GM19395 (cell line): ENCODE measurements at regions not wholly inside any gene's neighbourhood (a gene's known extent, or its start where the extent isn't known, plus 50 kb on each side); places are given as distances from the start of the nearest gene placed in this dataset.
"Not testable (repeated sequence)": the region's sequence is repeated elsewhere in the genome, so short reads cannot be mapped to it uniquely, and the experiment has no call there.

ENCODE experiments used
- ATAC-seq: cut with Tn5 transposase; IDR thresholded peaks from one replicate; pipeline ENCODE4 v1.9.1; 2021; ENCODE audit warnings: mild to moderate bottlenecking, moderate library complexity; ENCODE audit not compliant: unreplicated experiment

GRCh38 chr4:117135634-117136354 lies 50.4 kb upstream of the TRAM1L1 start:
- no peak for ATAC-seq

DNA sequence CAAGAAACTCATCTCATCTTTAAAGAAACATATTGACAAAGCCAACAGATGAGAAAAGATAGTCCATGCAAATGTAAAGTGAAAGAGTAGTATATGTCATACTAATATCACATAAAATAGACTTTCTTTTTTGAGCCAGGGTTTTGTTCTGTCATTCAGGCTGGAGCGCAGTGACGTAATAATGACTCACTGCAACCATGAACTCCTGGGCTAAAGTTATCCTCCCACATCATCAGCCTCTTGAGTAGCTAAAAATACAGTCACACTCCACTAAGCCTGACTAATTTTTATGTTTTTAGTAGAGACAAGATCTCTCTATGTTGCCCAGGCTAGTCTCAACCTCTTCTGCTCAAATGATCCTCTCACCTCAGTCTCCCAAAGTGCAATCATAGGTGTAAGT lies 51.8 kb upstream of the TRAM1L1 start:
- no peak for ATAC-seq

DNA sequence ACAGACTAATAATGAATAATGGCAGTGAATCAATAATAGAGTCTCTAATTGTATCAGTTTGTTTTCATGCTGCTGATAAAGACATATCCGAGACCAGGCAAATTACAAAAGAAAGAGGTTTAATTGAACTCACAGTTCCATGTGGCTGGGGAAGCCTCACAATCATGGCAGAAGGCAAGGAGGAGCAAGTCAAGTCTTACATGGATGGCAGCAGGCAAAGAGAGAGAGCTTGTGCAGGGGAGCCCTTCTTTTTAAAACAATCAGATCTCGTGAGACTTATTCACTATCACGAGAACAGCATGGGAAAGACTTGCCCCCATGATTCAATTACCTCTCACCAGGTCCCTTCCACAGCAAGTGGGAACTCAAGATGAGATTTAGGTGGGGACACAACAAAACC lies 53.4 kb upstream of the TRAM1L1 start:
- ATAC-seq: not testable (repeated sequence)

DNA sequence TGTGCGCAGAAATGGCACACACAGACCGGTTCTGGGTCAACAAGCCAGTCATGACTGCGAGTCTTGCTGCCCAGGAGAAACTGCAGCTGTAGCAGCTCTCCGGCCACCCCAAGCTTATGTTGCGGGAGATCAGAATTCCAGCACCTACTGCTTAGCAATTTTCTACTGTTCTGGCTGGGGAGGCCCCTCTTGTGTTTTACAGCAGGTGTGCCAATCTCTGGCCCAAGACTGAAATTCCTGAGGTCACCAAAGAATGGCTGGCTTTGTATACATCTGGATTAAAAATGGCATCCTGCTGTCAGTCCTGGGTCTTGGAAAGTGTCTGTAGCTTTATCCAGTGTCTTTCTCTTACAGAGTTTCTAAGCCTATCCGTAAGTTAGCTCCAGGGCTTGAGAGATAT lies 68.9 kb upstream of the TRAM1L1 start:
- no peak for ATAC-seq

DNA sequence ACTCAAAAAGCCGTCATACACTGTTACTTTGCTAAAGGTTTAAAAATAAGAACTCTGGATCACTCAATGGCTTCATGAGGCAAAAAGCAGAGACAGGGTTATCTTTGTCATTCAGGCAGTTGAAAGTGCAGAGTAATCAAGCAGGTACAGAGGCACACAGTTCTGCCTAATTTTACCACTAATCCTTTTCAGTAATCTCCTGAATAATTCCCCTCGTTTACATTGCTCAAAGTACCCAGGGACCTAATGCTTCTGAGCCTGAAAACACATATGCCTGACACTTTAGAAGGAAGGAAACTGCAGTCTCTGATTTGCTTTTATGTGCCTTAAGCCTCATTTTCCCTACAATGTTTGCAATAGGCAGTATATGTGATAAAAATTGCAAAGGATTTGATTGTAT lies 71.4 kb upstream of the TRAM1L1 start:
- no peak for ATAC-seq

DNA sequence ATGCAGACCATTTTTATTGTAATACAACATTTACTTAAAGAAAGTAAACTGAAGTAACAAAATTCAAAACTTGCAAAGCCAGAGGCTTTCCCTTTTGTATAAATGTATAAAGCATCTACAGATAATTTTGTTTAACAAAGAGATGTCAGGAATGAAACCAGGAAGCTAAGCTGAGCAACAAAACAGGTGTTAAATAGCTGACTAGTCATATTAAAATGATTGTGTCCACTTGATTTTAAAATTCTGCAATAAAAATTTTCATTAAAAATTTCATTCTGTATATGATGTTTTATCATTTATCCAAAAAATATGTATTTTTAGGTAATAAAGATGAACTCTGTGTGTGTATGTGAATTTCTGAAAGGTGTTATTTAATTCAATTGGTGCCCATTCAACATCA lies 72.0 kb upstream of the TRAM1L1 start:
- no peak for ATAC-seq

DNA sequence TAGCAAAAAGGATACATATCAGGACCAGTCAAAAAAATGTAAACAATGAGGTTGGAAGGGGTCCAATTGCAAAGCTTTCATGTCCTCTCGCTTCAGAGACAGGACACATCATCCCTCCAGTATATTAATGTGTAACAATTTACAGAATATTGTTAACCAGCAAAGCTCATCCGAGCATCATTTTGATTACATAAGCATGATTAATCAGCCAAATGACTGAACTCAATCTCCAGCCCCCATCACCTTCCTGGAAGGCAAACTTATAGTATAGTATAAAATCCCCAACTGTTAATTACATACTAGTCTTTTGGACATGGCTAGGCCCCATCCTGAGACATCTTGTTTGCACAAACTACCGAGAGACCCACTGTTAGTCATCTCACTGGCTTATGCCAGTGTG lies 77.6 kb upstream of the TRAM1L1 start:
- ATAC-seq: no peak

DNA sequence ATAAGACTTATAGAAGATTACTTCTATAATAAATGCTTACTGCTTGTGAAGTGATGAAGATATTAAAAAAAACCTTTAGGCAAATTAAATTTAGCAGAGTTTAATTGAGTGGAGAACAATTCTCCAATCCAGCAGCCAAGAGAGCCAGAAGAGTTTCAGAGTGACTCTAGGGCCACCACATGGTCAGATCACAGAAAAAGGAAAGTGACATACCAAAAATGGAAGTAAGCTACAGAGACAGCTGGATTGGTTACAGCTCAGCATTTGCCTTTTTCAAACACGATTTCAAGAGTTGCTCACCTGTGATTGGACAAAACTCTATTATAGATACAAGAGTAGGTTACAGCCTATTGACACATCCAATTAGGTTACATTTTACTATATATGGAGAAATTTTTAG lies 79.0 kb upstream of the TRAM1L1 start:
- ATAC-seq: no peak

DNA sequence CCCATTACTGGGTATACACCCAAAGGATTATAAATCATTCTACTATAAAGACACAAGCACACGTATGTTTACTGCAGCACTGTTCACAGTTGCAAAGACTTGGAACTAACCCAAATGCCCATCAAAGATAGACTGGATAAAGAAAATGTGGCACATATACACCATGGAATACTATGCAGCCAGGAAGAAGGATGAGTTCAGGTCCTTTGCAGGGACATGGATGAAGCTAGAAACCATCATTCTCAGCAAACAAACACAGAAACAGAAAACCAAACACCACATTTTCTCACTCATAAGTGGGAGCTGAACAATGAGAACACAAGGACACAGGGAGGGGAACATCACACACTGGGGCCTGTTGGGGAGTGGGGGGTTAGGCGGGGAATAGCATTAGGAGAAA lies 90.0 kb upstream of the TRAM1L1 start:
- not testable (repeated sequence) for ATAC-seq

GRCh38 chr4:117203231-117203630 lies 117.9 kb upstream of the TRAM1L1 start:
- no peak for ATAC-seq

DNA sequence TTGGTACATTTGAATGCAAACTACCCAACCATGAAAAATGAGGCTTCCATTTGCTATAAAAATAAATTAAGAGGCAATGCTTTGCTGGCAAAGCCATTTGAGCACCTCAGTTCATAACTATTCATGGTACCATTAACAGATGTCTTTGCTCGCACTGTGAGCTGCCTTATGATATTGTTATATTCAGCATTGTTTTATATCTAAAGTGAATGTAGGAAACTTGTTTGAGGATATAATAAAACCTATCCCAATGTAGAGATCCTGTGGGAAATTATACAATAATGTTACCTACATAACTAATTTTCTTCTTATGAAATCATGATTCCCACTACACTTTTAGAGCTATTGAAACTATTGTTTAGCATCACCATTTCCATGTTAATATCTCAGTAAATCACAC lies 125.2 kb upstream of the TRAM1L1 start:
- ATAC-seq: no peak

DNA sequence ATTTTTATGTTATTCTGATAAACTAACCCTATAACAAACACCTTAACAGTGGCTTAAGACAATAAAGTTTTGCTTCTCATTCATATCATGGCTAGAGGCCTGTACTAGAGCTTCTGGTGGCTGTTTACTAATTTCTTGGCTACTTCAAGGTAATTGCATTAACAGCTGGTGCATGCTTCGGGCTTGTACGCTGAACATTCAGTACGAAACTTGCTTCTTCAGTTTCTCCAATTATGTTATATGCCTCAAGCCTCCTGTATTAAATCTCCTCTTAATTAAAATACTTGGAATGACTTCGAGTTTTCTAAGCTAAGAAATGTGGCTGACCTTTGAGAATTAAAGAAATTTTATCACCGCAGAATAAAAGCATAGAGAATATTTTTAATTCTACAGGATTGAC lies 138.9 kb upstream of the TRAM1L1 start:
- ATAC-seq: no peak

- ATAC-seq: no peak
These were observed 140.1 kb upstream of the TRAM1L1 start for GRCh38 chr4:117225471-117225870.

DNA sequence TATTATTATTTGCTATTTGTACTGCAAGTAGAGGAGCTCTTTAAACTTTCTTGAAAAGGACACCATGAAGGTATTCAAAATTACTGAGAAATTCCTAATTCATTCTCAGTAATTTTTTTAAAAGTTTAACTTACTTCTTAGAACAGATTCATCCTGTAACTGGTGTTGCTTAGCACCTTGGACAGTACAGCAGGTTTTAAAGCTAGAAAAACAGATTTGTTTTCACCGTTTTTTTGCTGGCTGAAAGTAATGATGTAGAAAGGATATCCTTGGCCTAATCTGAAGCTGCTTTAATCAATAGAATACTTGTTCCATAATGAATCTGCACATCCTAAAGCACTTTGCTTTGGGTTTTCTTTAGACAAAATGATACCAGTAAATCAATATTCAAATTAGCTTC lies 142.5 kb upstream of the TRAM1L1 start:
- no peak for ATAC-seq

GRCh38 chr4:117239434-117239833 lies 154.1 kb upstream of the TRAM1L1 start:
- no peak for ATAC-seq

- ATAC-seq: peak; percentile 97
These were observed 164.0 kb upstream of the TRAM1L1 start for GRCh38 chr4:117249333-117249732.

- no peak for ATAC-seq
These were observed 178.7 kb upstream of the TRAM1L1 start for GRCh38 chr4:117264072-117264471.

DNA sequence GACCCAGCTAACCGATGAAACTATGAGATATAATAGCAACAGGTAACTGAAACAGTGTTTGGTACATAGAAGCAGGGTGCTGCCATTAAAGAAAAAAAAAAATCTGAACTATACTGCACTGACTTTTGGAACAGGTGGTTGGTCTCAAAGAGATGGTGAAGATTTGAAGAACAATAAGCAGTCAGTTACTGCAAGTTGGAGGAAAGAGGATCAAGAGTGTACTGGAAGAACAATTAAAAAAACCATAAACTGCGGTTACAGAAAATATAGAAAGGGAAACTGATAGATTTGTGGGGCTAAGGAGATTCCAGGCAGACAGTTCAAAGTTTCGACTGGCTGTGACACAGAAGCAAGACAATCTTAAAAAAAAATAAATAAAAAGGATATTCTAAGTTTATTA lies 181.9 kb upstream of the TRAM1L1 start:
- no peak for ATAC-seq

DNA sequence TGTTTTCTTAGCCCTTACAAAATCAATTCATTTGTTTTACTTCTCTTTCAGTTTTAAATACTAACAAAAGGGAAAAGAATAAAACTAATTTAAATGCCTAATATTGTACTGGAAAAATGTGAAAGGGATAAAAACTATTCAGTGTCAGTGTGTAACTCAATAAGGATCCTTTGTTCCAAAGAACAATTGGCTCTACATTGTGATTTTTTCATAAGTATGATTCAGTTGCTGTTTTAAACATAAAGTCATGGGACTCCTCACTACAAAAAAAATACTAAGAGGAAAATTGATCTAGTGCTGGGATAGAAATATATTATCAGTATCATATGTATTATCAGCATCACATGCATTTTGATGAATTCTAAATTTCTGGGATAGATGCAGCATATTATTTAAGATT lies 199.4 kb upstream of the TRAM1L1 start:
- no peak for ATAC-seq

- ATAC-seq: no peak
These were observed 208.4 kb upstream of the TRAM1L1 start for GRCh38 chr4:117293784-117294183.

- ATAC-seq: no peak
These were observed 216.8 kb upstream of the TRAM1L1 start for GRCh38 chr4:117302226-117302625.

- ATAC-seq: no peak
These were observed 225.8 kb upstream of the TRAM1L1 start for GRCh38 chr4:117311215-117311614.

GRCh38 chr4:117311989-117312388 lies 226.6 kb upstream of the TRAM1L1 start:
- ATAC-seq: no peak
